VCaP (cell line): ENCODE measurements at regions not wholly inside any gene's neighbourhood (a gene's known extent, or its start where the extent isn't known, plus 50 kb on each side); places are given as distances from the start of the nearest gene placed in this dataset.

ENCODE experiments used
- H3K27ac ChIP-seq: fragments of 450-650 bp; 2 replicates; pipeline ENCODE4 v1.5.1; 2017
- CTCF ChIP-seq: fragments of 450-650 bp; conservative IDR thresholded peaks from 2 replicates; pipeline ENCODE4 v1.5.1; 2017; ENCODE audit warnings: mild to moderate bottlenecking, moderate library complexity

DNA sequence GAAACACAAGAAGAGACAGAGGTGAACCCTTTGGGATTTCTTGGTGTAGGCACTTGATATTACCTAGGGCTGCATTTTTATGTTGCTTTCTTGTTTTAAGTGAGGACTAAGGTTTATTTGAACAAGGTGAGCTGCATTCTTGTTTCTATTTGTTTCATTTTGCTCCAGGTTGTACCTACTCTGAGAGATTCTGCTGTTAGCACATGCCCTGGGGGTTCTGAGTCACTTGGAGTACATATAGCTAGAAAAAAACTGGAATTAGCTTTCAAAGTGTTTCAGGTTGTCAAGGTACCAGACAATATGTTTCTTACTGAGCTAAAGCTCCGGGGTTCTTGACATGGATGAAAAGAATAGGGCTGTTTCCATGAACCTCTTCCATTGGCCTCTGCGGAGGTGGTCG lies 299.4 kb downstream of the ICE1 start:
- H3K27ac ChIP-seq: no peak overlapping the region
- TF ChIP-seq CTCF: no peak

DNA sequence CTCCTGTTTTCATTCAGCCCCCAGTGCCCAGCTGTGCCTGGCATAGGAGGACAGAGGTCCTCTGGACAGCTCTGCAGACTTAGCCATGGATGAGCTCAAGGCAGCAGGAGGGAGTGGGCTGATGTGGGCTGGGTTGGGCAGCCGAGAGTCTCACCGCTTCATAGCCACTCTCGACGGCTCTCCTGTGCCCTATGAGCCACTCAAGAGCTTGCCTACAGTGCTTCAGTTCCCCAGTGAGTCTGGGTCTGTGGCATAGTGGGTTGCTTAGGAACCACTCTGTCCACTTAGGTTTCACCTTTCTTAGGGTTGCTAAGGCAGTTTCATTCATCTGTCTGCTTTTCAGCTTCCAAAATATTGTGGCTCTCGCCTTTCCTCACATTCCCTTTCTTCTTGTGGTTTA lies 296.8 kb downstream of the ICE1 start:
- no peak for TF ChIP-seq CTCF
- no peak overlapping the region for H3K27ac ChIP-seq

DNA sequence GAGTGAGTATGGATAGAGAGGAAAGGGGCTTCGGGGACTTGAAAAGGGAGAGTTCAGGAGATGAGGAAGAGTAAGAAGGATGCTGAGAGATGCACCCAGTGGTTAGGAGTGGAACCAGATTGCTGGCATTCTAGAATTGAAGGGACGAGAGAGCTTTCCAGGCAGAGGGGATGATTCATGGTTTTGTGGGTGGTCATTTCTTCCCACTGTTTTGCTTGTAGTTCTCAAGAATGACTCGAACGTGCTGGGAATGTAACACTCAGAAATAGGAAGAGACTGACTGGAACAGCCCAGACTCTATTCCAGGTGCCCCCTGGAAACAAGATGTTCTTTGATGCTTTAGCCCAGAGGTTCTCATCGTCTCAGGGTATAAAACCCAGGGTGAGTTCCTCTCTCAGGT lies 294.2 kb downstream of the ICE1 start:
- no peak overlapping the region for H3K27ac ChIP-seq
- TF ChIP-seq CTCF: no peak

GRCh38 chr5:5711592-5711991 lies 289.1 kb downstream of the ICE1 start:
- no peak overlapping the region for H3K27ac ChIP-seq
- no peak for TF ChIP-seq CTCF

DNA sequence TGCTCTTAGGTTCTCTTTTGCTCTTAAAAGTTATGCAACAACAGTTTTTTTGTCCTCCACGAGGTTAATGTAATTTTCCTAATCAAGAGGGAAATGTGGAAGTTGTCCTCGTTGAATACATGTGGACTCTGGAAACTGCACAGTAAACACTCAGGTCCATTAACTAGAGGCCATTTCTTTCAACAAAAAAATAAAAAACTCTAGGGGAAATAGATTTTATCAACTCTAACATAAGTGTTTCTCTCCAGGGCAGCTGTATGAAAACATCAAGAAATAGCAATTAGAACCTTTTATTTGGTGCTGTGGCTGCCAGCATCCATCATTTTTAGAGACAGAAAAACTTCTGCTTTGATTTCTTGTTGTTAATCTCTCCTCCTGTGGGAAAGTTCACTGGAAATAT lies 288.6 kb downstream of the ICE1 start:
- TF ChIP-seq CTCF: no peak
- no peak overlapping the region for H3K27ac ChIP-seq

GRCh38 chr5:5710471-5710870 lies 288.0 kb downstream of the ICE1 start:
- no peak for TF ChIP-seq CTCF

GRCh38 chr5:5708367-5708919 lies 286.0 kb downstream of the ICE1 start:
- H3K27ac ChIP-seq: no peak overlapping the region
- no peak for TF ChIP-seq CTCF

More at GRCh38 chr5:5710471-5710870, 288.0 kb downstream of the ICE1 start:
- H3K27ac ChIP-seq: no peak overlapping the region
